PC-3 (cell line): ENCODE measurements at regions not wholly inside any gene's neighbourhood (a gene's known extent, or its start where the extent isn't known, plus 50 kb on each side); places are given as distances from the start of the nearest gene placed in this dataset.

ENCODE experiments used
- EZH2 ChIP-seq: fragments of 300-600 bp; sonication (generic); IDR thresholded peaks from one replicate; pipeline ENCODE4 v1.6.1; 2017; ENCODE audit warnings: antibody characterized with exemption, mild to moderate bottlenecking, low read length; ENCODE audit not compliant: unreplicated experiment
- EZH2phosphoT487 ChIP-seq: fragments of 300-600 bp; sonication (generic); IDR thresholded peaks from 2 replicates; pipeline ENCODE4 v1.6.1; 2018; ENCODE audit warnings: mild to moderate bottlenecking, antibody characterized with exemption, low read length, borderline replicate concordance
- TF ChIP-seq, protein P1 (sequence below): fragments of 300-600 bp; sonication (generic); conservative IDR thresholded peaks from 2 replicates; pipeline ENCODE4 v1.5.1; 2017; ENCODE audit warnings: antibody characterized with exemption, low read depth, mild to moderate bottlenecking, low read length

GRCh38 chr4:144819591-144819990 lies 173.6 kb downstream of the HHIP start:
- no peak for TF ChIP-seq EZH2phosphoT487
- TF ChIP-seq, protein P1, sequence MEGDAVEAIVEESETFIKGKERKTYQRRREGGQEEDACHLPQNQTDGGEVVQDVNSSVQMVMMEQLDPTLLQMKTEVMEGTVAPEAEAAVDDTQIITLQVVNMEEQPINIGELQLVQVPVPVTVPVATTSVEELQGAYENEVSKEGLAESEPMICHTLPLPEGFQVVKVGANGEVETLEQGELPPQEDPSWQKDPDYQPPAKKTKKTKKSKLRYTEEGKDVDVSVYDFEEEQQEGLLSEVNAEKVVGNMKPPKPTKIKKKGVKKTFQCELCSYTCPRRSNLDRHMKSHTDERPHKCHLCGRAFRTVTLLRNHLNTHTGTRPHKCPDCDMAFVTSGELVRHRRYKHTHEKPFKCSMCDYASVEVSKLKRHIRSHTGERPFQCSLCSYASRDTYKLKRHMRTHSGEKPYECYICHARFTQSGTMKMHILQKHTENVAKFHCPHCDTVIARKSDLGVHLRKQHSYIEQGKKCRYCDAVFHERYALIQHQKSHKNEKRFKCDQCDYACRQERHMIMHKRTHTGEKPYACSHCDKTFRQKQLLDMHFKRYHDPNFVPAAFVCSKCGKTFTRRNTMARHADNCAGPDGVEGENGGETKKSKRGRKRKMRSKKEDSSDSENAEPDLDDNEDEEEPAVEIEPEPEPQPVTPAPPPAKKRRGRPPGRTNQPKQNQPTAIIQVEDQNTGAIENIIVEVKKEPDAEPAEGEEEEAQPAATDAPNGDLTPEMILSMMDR = no peak
- TF ChIP-seq EZH2 = no peak
